Testis (tissue), 2 donors: ENCODE measurements at regions not wholly inside any gene's neighbourhood (a gene's known extent, or its start where the extent isn't known, plus 50 kb on each side); places are given as distances from the start of the nearest gene placed in this dataset.
"Not testable (repeated sequence)": the region's sequence is repeated elsewhere in the genome, so short reads cannot be mapped to it uniquely, and the experiment has no call there.

ENCODE experiments used
- CTCF ChIP-seq, 3 experiments: fragments of 450-650 bp in 2 of 3; fragments of 200-600 bp in 1 of 3; sonication (generic) in 1 of 3; IDR thresholded peaks; one replicate each; pipeline ENCODE4 v1.5.1; 2016 to 2019; ENCODE audit warnings: antibody characterized with exemption in 3 of 3, mild to moderate bottlenecking in 2 of 3, moderate library complexity in 1 of 3
- POLR2A ChIP-seq: fragments of 450-650 bp; IDR thresholded peaks from one replicate; pipeline ENCODE4 v1.6.1; 2017; ENCODE audit warnings: antibody characterized with exemption, mild to moderate bottlenecking, moderate library complexity

DNA sequence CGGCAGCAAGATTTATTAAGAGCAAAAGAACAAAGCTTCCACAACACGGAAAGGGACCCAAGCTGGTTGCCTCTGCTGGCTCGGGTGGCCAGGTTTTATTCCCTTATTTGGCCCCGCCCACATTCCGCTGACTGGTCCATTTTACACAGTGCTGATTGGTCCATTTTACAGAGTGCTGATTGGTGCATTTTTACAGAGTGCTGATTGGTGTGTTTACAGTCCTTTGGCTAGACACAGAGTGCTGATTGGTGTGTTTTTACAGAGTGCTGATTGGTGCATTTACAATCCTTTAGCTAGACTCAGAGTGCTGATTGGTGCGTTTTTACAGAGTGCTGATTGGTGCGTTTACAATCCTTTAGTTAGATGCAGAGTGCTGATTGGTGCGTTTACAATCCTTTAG is 358.4 kb upstream of the PDE3A start:
- TF ChIP-seq CTCF (IDR thresholded peaks at IDR 0.05); POLR2A: not testable (repeated sequence)
